ENCODE measurements at regions not wholly inside any gene's neighbourhood (a gene's known extent, or its start where the extent isn't known, plus 50 kb on each side); places are given as distances from the start of the nearest gene placed in this dataset.
A peak's percentile ranks its signal among the peaks of the same experiment; 100 is the strongest.
"Not testable (repeated sequence)": the region's sequence is repeated elsewhere in the genome, so short reads cannot be mapped to it uniquely, and the experiment has no call there.

DNA sequence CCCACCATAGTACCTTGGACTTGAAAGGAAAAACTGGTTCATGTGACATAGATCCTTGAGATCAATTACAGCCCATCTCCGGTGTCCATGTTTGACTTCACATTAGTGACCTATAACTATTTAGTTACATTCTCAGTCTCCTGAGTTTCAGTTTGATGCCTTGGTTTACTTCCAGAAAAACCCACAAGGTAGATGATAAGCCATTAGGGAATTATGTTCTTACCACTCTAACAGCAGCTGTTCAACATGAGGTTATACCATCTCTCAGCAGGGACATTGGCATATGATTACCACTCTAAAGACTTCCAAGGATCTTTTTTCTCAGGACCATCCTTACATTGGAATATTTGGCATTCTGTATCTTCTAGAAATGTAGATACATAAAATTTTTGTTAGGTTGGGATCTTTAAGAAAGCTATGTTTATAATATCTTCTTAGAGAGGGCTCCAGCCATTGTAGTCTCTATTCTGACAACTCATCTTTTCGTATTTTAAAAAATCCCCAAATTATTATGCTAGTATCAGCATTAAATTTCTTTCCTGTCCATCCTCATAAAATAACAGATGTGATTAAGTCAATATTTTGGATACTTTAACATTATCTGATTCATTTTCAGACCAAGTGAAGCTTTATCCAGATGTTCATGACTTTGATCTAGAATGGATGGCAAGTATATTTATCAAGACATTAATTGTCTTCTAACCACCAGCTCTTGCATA is 258.9 kb downstream of the RDH14 start:
- DNase-seq, result no peak

GRCh38 chr2:18299423-18300212 is 260.8 kb downstream of the RDH14 start:
- peak; percentile 85 for DNase-seq

GRCh38 chr2:18297534-18298058 is 262.9 kb downstream of the RDH14 start:
- DNase-seq, result no peak

DNA sequence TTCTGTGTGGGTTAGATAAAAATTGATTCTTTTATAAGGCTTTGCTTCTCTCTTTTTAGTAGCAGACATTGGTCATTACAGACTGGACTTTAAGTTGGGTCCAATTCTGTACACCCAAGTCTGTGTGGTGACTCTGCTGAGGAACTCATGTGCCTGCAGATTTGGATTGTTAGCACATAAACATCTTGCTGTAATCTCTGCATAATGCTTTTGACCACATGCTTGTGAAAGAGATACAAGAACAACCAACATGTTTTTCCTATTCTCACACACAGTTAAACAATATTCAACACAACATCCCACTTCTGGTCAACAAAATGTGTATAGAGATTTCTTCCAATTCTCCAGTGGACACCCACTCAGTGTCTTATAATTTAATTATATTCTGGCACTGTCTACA is 270.1 kb downstream of the RDH14 start:
- DNase-seq, result no peak

DNA sequence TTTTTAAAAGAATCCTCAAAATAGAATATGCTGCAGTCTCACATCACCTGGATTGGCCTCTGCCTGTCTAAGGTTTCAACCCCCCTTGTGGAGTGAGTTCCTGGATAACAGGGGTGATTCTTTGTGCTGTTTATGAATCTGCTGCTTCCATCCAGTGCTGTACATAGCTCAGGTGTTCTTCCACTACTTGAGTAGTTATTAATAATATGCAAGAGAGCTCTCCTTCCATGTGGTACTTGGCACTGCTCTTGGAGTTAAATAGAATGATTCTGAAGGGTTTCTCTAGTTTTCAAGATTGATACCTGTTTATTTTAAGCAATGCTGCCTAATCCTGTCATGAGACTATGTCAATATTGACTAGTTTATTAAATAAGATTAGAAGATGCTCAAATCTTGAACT is 273.6 kb downstream of the RDH14 start:
- DNase-seq, result no peak

DNA sequence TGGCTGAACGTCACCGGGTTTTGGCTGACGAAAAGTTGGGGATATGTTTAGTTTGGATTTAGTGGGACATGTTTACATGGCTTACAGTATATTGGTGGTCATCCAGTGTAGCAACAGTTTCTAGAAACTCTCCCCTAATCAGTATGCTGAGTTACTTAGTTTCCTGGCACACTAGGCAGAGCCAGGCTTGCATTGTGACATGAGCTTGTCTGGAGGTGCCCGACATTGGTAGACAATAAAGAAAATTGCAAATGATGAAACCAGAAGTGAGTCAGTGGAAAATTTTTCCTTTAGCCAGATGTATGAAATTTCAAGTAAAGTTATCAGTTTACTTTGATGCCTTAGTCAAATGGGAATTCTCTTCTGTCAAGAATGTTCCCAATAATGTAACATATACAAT is 276.1 kb downstream of the RDH14 start:
- no peak for DNase-seq

GRCh38 chr2:18282026-18282425 is 278.4 kb downstream of the RDH14 start:
- DNase-seq, result no peak

- DNase-seq, result no peak
Observed at GRCh38 chr2:18276583-18277075, 283.8 kb downstream of the RDH14 start.

DNA sequence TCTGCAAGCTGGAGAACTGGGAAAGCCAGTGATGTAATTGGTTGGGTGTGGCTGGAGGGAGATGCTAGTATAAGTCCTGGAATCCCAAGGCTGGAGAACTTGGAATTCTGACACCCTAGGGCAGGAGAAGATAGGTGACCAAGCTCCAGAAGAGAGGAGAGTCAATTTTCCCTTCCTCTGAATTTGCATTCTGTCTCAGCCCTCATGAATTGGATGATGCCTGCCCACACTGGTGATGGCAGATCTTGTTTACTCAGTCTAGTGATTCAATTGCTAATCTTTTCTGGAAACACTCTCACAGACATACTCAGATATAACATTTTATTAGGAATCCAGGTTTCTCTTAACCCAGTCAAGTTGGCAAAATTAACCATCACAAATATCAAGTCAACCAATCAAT is 287.2 kb downstream of the RDH14 start:
- DNase-seq, result no peak

DNA sequence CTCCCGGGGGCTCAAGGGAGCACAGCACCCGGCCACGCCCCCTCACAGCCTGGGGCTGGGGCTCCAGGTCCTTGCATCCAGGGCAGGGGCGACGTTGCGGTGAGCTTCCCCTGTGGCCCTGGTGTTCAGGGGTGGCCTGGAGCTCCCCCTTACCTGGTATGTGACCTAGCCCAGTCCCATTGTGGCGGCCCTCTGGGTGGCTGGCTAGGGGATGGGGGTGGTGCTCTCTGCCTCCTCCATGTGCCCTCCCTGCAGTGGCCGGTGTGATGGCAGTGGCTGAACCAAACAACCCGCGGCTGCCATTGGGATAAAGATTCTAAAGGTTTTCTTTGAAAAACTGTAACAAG is 288.3 kb downstream of the RDH14 start:
- no peak for DNase-seq

DNA sequence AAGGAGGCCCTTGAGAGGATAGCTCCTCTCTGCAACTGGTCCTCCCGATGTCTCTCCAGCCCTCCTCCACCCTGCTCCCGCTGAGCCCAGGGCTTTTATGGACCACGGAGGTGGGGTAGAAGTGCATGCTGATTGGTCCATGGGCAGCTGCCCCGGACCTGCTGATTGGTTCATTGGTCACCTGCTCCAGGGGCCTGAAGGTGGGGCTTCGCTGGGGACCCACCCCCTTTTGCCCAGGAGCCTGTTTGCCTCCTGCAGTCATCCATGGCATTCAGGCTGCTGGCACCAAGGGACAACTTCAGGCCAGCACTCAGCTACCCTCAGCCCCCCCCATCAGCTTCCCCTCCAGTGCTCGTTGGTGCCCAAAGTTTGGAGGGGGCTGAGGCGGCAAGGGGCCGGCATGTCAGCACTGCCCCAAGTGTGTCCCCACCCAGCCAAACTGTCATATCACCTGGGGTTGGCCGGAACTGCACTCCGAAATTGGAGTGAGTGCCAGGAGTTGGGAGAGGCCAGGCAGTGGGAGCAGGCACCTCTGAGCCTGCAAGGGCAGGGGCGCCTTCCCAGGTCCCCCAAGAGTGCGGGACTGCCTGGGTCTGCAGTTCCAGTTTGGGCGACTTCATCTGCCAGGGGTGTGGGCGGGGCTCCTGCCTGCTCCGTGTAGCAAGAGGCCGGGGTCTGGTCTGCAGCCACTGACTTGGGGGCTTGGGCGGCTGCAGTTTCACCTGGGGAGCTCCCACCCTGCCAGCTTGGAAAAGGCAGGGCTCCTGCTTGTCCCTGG is 288.9 kb downstream of the RDH14 start:
- no peak for DNase-seq

GRCh38 chr2:18268400-18268799 is 292.1 kb downstream of the RDH14 start:
- no peak for DNase-seq

DNA sequence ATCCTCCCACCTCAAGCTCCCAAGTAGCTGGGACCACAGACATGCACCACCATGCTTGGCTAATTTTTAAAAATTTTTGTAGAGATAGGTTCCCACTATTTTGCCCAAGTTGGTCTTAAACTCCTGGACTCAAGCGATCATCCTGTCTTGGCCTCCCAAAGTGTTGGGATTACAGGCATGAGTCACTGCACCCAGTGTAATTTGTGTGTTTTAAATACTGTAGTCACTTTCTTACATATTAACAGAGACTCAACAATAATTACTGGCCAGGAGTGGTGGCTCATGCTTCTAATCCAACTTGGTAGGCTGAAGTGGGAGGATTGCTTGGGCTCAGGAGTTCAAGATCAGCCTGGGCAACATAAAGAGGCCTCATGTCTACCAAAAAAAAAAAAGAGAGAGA is 293.0 kb downstream of the RDH14 start:
- no peak for DNase-seq

- not testable (repeated sequence) for DNase-seq
Observed at GRCh38 chr2:18266699-18267098, 293.8 kb downstream of the RDH14 start.

DNA sequence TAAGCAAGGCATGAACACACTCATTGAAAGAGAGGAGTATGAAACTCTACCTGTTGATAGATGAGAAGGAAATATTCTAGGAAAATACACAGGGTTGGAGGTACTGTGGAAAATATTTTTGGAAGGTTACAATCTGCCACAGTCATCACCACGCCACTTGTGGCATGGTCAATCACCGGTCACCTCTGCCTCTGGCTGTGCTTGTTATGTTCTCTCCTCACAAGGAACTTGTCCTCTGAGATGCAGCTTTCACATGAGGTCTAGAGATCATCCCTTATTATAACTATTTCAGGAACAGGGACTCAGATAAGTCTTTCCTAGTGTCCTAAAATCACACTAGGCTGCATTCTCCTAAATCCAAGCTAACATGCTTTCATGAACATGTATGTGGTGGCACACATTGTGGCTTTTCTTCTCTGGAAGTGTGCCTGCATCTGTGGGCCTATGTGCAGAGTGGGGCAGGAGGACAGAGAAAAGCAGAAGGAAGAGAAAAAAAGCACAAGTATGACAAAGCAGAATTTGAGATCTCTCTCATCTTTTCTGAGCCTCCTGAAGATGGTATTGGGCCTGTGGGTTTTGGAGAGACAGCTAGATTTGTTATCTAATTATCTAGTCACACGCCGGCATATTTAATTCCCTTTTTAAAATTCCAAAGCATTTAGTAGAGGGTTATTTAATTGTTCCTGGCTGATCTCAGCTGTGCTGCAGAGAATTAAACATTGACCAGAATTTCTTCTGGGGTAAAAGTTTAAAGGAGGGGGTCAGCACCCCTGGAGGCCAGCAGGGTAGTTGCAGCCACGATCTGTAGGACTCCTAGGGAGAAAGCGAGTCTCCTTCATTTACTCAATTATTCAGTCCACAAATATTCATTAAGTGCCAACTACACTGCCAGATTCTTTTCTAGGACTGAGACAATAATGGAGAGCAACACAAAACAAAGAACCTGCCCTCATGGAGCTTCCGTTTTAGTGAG is 294.6 kb downstream of the RDH14 start:
- DNase-seq, result no peak

- DNase-seq, result peak; percentile 8
Observed at GRCh38 chr2:18262601-18263000, 297.9 kb downstream of the RDH14 start.

DNA sequence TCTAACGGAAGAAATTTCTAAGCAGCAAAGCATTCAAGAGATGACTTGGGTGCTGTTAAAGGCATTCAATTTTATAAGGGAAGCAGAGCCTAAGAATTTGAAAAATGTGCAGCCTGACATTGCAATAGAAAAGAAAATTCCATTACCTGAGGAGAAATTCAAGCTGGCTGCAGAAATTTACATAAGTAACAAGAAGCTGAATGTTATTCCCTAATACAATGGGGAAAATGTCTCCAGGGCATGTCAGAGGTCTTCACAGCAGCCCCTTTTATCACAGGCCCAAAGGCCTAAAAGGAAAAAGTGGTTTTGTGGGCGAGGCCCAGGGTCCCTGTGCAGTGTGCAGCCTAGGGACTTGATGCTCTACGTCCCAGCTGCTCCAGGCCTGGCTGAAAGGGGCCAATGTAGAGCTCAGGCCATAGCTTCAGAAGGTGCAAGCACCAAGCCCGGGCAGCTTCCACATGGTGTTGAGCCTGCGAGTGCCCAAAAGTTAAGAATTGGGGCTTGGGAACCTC is 306.7 kb downstream of the RDH14 start:
- no peak for DNase-seq

GRCh38 chr2:18251486-18251885 is 309.0 kb downstream of the RDH14 start:
- DNase-seq, result no peak

DNA sequence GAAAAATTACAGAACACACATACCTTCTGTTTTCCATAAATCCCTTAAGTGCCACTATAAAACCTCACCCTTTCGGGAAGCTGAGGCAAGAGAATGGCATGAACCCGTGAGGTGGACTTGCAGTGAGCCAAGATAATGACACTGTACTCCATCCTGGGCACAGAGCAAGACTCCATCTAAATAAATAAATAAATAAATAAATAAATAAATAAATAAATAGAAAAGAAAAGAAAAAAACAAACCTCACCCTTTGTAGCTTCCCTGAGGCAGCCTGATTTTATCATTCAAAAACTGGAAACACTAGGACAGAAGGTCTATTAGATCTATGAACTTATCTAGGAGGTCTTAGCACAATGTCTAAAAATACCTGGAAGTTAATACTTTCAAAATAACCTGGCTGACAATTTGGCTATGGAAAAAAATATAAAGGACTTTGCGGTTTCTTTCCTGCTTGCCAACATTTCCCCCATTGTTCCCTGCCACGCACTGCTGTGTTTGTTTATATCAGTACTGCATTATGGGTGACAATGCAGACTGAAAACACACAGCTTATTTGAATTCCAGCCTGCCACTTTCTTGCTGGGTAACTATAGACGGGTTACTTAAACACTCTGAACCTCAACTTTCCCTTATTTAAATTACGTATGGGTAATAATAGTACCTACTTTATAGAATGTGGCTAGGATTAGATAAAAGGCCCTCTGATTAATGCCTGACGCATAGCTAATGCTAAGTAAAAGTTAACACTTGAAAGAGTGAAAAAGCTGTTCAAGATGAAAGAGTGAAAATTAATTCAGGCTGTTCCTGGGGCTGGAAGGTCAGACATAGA is 313.0 kb downstream of the RDH14 start:
- DNase-seq, result no peak

DNA sequence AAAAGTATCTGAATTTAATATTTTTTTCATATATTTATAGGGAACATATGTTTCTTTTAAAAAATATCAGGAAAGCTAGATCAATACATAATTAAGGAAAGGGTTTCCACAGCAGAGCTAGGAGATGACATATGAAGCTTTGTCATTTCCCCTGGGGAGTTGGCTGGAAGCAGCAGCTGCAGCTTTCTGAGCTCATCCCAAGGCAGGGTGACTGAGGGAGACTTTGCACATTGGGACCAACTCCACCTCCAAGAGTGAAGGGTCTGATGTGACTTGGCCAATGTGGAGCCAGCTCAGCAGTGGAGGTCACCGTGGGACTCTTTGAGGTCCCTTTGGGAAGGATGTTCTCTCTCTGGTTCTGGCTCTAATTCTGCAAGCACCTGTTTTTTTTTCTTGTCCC is 315.1 kb downstream of the RDH14 start:
- no peak for DNase-seq

DNA sequence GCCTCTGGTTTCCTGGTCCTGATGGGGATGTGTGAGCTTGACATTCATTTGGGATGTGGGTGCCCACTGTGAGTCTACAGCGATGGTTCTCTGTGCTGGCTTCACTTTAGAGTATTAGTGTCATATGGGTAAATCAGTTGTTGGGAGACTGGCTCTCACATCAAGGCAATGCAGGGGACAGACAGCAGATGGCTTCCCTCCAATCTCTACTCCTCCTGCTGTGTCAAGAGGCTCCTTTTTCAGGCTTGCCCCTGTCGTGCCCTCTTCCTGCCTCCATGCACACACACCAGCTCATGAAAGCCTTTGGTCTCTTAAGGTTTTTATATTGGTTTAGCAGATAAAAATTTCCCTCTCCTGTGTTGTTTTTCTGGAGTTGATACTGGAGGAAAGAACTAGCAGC is 315.6 kb downstream of the RDH14 start:
- DNase-seq, result no peak

Data from fibroblast of skin of right quadriceps (primary cell).